ENCODE measurements at regions not wholly inside any gene's neighbourhood (a gene's known extent, or its start where the extent isn't known, plus 50 kb on each side); places are given as distances from the start of the nearest gene placed in this dataset.

DNA sequence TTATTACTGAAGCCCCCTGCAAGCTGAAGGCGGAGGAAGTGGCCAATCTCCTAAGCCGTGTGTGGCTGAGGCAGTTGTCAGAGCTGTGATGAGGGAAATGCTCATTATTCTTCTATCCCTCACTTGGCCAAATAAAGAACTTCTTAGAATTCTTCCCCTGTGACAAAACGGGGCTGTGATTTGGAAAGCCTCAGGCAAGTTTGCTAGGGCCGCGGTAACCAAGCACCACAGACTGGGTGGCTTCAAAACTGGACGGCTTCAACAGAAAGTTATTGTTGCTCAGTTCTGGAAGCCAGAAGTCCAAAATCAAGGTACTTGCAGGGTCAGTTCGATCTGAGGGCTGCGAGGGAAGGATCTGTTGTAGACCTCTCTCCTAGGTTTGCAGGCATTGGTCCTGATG is 72.3 kb upstream of the STEAP1B start:
- Histone ChIP-seq H3K4me1 (no peaks in the 10 kb centered on the region), H3K4me2 (ENCODE audit: low read length) (no peak overlapping the region), H3K4me3 (ENCODE audit: low read depth, low read length) (no peak overlapping the region), H3K9me3 (ENCODE audit: control insufficient read depth, low read length) (no peaks in the 10 kb centered on the region), H3K27ac (no peak overlapping the region), H3K36me3 (ENCODE audit: control insufficient read depth, insufficient read depth, low read length) (no peaks in the 10 kb centered on the region), H2AFZ (no peak overlapping the region), H3K27me3 (ENCODE audit: control insufficient read depth, insufficient read depth, low read length) (no peaks in the 10 kb centered on the region), H3K9ac (no peak overlapping the region), H3K79me2 (no peaks in the 10 kb centered on the region)
- TF ChIP-seq, protein P1, sequence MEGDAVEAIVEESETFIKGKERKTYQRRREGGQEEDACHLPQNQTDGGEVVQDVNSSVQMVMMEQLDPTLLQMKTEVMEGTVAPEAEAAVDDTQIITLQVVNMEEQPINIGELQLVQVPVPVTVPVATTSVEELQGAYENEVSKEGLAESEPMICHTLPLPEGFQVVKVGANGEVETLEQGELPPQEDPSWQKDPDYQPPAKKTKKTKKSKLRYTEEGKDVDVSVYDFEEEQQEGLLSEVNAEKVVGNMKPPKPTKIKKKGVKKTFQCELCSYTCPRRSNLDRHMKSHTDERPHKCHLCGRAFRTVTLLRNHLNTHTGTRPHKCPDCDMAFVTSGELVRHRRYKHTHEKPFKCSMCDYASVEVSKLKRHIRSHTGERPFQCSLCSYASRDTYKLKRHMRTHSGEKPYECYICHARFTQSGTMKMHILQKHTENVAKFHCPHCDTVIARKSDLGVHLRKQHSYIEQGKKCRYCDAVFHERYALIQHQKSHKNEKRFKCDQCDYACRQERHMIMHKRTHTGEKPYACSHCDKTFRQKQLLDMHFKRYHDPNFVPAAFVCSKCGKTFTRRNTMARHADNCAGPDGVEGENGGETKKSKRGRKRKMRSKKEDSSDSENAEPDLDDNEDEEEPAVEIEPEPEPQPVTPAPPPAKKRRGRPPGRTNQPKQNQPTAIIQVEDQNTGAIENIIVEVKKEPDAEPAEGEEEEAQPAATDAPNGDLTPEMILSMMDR (IDR thresholded peaks at IDR 0.05) = no peak

DNA sequence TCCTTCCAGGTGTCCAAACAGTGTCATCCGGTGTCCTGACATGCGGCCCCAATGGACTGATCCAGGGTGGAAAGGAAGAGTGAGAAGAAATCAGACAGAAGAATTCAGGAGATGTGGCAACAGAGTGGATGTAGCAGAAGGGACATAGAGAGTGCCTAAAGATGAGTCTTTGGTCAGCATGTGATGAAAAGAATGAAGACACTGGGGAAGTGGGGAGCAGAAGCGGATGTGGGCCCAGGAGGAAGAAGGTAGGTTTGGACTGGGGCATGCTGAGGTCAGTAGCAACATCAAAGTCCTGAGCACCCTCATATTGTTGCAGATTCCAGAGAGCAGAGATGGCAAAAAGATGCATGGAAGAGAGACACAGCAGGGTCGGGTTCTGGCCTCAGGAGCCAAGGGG is 71.8 kb upstream of the STEAP1B start:
- Histone ChIP-seq H3K4me1 (no peaks in the 10 kb centered on the region), H2AFZ (no peak overlapping the region), H3K9me3 (ENCODE audit: control insufficient read depth, low read length) (no peaks in the 10 kb centered on the region), H3K4me3 (ENCODE audit: low read depth, low read length) (no peak overlapping the region), H3K9ac (no peak overlapping the region), H3K4me2 (ENCODE audit: low read length) (no peak overlapping the region), H3K27ac (no peak overlapping the region), H3K79me2 (no peaks in the 10 kb centered on the region), H3K27me3 (ENCODE audit: control insufficient read depth, insufficient read depth, low read length) (no peaks in the 10 kb centered on the region), H3K36me3 (ENCODE audit: control insufficient read depth, insufficient read depth, low read length) (no peaks in the 10 kb centered on the region)
- TF ChIP-seq, protein P1 (IDR thresholded peaks at IDR 0.05) = no peak

DNA sequence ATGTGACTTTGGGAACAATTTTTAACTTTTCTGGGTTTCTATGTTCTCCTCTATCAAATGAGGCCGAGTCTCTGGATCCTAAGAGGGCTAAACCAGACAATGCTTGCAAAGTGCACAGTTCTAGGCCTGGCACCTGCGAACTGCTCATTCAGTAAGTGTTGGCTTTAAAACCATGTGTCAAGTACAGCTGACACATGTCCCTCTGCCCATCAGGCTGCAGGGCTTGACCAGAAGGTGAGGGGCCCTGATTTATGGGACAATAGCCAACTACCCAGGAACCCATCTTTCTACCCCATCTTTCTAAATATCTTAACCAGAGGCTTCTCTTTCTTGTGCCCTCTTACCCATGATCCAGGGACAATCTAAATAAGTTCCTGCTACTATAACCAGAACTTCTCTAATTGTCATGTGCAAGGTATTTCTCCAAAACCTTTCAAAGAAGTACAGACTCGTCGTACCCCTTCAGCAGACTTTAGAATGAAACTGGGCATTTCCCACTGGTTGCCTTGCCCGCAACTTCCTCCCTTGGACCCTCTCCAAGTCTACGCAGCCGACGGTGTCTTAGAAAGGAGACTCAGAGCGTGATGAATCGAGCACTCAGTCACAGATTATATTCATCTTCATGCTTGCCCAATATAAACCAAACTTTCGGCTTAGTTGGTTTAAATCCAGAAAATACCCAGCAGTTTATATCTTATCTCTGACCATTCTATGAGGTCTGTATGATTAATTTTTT is 69.8 kb upstream of the STEAP1B start:
- no peak overlapping the region for H3K9ac ChIP-seq
- no peak overlapping the region for H3K27ac ChIP-seq
- no peak overlapping the region for H3K4me3 ChIP-seq (ENCODE audit: low read depth, low read length)
- no peaks in the 10 kb centered on the region for H3K27me3 ChIP-seq (ENCODE audit: control insufficient read depth, insufficient read depth, low read length)
- H3K4me2 ChIP-seq (ENCODE audit: low read length) = no peak overlapping the region
- H3K36me3 ChIP-seq (ENCODE audit: control insufficient read depth, insufficient read depth, low read length) = no peaks in the 10 kb centered on the region
- H3K9me3 ChIP-seq (ENCODE audit: control insufficient read depth, low read length) = no peaks in the 10 kb centered on the region
- H3K79me2 ChIP-seq = no peaks in the 10 kb centered on the region
- TF ChIP-seq, protein P1 (IDR thresholded peaks at IDR 0.05) = no peak
- no peak overlapping the region for H2AFZ ChIP-seq
- H3K4me1 ChIP-seq = no peaks in the 10 kb centered on the region

DNA sequence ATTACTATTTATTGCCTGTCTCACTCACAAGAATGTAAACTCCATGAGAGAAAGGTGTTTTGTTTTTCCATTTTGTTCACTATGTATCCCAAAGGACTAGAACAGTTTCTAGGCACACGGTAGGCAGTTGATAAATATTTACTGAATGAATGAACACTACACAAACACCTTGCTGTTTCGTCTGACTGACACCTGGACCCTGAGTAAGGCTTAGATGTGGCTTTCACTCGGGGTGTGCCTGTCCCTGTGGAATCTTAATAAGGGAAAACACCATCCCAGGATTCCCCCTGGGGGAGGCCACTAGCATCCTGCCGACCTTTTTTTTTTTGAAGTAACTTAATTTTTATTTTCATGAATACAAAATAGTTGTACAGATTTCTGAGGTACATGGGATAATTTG is 66.6 kb upstream of the STEAP1B start:
- Histone ChIP-seq H3K27ac (no peak overlapping the region), H3K36me3 (ENCODE audit: control insufficient read depth, insufficient read depth, low read length) (no peaks in the 10 kb centered on the region), H3K27me3 (ENCODE audit: control insufficient read depth, insufficient read depth, low read length) (no peaks in the 10 kb centered on the region), H2AFZ (no peak overlapping the region), H3K9ac (no peak overlapping the region), H3K9me3 (ENCODE audit: control insufficient read depth, low read length) (no peaks in the 10 kb centered on the region), H3K4me1 (no peaks in the 10 kb centered on the region), H3K79me2 (no peaks in the 10 kb centered on the region), H3K4me3 (ENCODE audit: low read depth, low read length) (no peak overlapping the region), H3K4me2 (ENCODE audit: low read length) (no peak overlapping the region)
- TF ChIP-seq, protein P1 (IDR thresholded peaks at IDR 0.05) = no peak

DNA sequence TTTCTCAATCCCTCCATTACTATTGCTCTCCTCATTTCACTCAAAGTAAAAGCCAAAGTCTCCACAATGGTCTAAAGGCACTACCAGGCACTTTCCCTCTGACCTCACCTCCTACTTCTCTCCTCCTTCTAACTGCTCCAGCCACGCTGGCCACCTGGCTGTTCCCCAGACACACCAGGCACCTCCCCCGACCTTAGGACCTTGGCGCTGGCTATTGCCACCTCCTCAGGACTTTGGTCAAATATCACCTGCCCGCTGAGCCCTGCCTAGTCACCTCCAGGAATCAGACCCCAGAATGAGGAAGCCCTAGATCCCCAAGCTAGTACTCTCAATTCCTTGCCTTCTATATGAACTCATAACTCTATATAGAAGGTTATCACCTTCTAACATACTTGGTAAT is 66.2 kb upstream of the STEAP1B start:
- TF ChIP-seq, protein P1 (IDR thresholded peaks at IDR 0.05) = no peak
- Histone ChIP-seq H3K4me3 (ENCODE audit: low read depth, low read length) (no peak overlapping the region), H3K27me3 (ENCODE audit: control insufficient read depth, insufficient read depth, low read length) (no peaks in the 10 kb centered on the region), H3K4me2 (ENCODE audit: low read length) (no peak overlapping the region), H3K9ac (no peak overlapping the region), H3K9me3 (ENCODE audit: control insufficient read depth, low read length) (no peaks in the 10 kb centered on the region), H3K36me3 (ENCODE audit: control insufficient read depth, insufficient read depth, low read length) (no peaks in the 10 kb centered on the region), H3K79me2 (no peaks in the 10 kb centered on the region), H2AFZ (no peak overlapping the region), H3K27ac (no peak overlapping the region), H3K4me1 (no peaks in the 10 kb centered on the region)
